Erythroblast (primary cell): ENCODE measurements at regions not wholly inside any gene's neighbourhood (a gene's known extent, or its start where the extent isn't known, plus 50 kb on each side); places are given as distances from the start of the nearest gene placed in this dataset.

Experiments
- GATA1 ChIP-seq: IDR thresholded peaks from 2 replicates; pipeline ENCODE4 v1.6.1; 2011; ENCODE audit warnings: low read depth, mild to moderate bottlenecking, control low read depth, low read length, moderate library complexity
- POLR2A ChIP-seq: IDR thresholded peaks from 2 replicates; pipeline ENCODE4 v1.6.1; 2011; ENCODE audit warnings: mild to moderate bottlenecking, low read length

DNA sequence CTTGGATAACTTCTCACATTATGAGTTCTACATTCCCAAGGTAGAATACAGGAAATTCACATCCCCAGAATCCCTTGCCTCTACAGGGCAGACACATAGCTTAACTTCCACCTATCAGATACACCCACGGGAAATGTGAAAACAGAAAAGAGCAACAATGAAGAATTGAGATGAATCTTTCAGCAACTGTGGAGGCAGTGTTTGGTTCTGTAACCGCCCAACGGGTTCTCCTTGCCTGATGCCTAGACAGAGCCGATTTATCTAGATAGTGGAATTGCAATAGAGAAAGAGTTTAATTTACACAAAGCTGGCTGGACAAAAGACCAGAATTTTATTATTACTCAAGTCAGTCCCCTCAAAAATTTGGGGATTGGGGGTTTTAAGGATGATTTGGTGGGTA lies 138.8 kb downstream of the MTPAP start:
- no peak for TF ChIP-seq POLR2A
- no peak for TF ChIP-seq GATA1
